ENCODE measurements at regions not wholly inside any gene's neighbourhood (a gene's known extent, or its start where the extent isn't known, plus 50 kb on each side); places are given as distances from the start of the nearest gene placed in this dataset.

DNA sequence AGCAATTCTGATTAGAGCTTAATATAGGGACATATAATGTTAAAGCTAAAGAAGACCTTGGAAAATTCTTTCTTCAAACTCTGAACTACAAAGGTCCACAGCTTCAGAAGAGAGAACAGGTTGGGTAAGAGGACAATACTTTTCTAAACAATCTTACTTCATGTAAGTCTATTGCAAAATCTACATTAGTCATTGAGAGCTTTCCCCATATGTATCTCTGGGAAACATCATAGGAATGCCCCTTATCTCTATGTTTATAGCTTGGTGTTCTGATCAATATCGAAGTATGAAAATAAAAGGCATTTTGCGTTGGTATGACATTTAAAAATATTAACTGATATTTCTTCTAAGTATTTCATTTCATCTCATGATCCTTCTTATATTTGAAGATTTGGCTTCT is 962.6 kb downstream of the AACS start:
- H2BK120ac ChIP-seq (ENCODE audit: low read depth, low read length, poor library complexity, severe bottlenecking) = no peak overlapping the region
- H3K4ac ChIP-seq (ENCODE audit: low read depth, low read length) = no peak overlapping the region
- H2AFZ ChIP-seq (ENCODE audit: low read length) = no peak overlapping the region
- no peaks in the 10 kb centered on the region for H3K9me3 ChIP-seq (ENCODE audit: control insufficient read depth, low read depth, low read length)
- no peaks in the 10 kb centered on the region for H3K79me1 ChIP-seq (ENCODE audit: insufficient read depth, low read depth, low read length, poor library complexity, severe bottlenecking)
- no peak overlapping the region for H4K5ac ChIP-seq (ENCODE audit: insufficient read length, low read depth, low read length)
- no peak overlapping the region for H3T11ph ChIP-seq (ENCODE audit: low read length)
- H4K20me1 ChIP-seq (ENCODE audit: control insufficient read depth, insufficient read depth, insufficient read length) = no peaks in the 10 kb centered on the region
- H3K14ac ChIP-seq (ENCODE audit: insufficient read depth, low read length) = no peak overlapping the region
- no peak overlapping the region for H3K4me2 ChIP-seq (ENCODE audit: insufficient read depth, insufficient read length, low read length)
- no peaks in the 10 kb centered on the region for H3K27me3 ChIP-seq (ENCODE audit: insufficient read depth, low read length)
- no peak overlapping the region for H3K9ac ChIP-seq (ENCODE audit: extremely low read depth, insufficient read length, low read length)
- H4K91ac ChIP-seq (ENCODE audit: insufficient read length, low read depth, low read length) = no peak overlapping the region
- no peak overlapping the region for H3K27ac ChIP-seq (ENCODE audit: insufficient read length, low read depth, low read length)
- no peak overlapping the region for H3K23ac ChIP-seq (ENCODE audit: insufficient read length, low read depth, low read length)
- H3K18ac ChIP-seq (ENCODE audit: insufficient read length, low read depth, low read length) = no peak overlapping the region
- H3K9me3 Mint-ChIP-seq = peaks cover 5 to 19% of the 10 kb centered on the region in 2 experiments; a peak in 4 of 5 replicates
- no peak overlapping the region for H3K27ac Mint-ChIP-seq
- no peak overlapping the region for H4K8ac ChIP-seq (replicated peaks; ENCODE audit: insufficient read length, low read depth, low read length)
- H2BK20ac ChIP-seq (ENCODE audit: low read depth, low read length, poor library complexity, severe bottlenecking) = no peak overlapping the region
- no peak overlapping the region for H2BK5ac ChIP-seq (ENCODE audit: insufficient read length, low read length)
- no peaks in the 10 kb centered on the region for H3K23me2 ChIP-seq (ENCODE audit: insufficient read length, low read depth, low read length, poor library complexity, severe bottlenecking)
- DNase-seq = no peak
- no peak overlapping the region for H3K56ac ChIP-seq (ENCODE audit: insufficient read length, low read depth, low read length)
- H3K4me1 ChIP-seq (ENCODE audit: insufficient read depth, low read length) = no peaks in the 10 kb centered on the region
- 0 out of 4 replicates have a peak, but pooled peaks cover 0 to 3% of the 10 kb centered on the region in 2 experiments for H3K4me1 Mint-ChIP-seq
- H3K79me2 ChIP-seq (ENCODE audit: insufficient read depth, low read length) = no peaks in the 10 kb centered on the region
- no peak overlapping the region for H2BK12ac ChIP-seq (ENCODE audit: insufficient read length, low read depth, low read length)
- no CpG with 5 or more reads among the region's 2 CpGs for WGBS (ENCODE audit: extremely low coverage, insufficient read length, low lambda C conversion rate)
- no peaks in the 10 kb centered on the region; a peak in 1 of 7 replicates for H3K36me3 Mint-ChIP-seq (ENCODE audit: insufficient read depth in 1 of 3, low read depth in 3 of 3)
- H3K27me3 Mint-ChIP-seq (ENCODE audit: low read depth) = peaks cover 3% of the 10 kb centered on the region
- H2BK15ac ChIP-seq (ENCODE audit: low read depth, low read length) = no peak overlapping the region
- H2AK5ac ChIP-seq (ENCODE audit: insufficient read length, low read length) = no peak overlapping the region
- H3K4me3 Mint-ChIP-seq = no peak overlapping the region
- TF ChIP-seq CTCF (conservative IDR thresholded peaks at IDR 0.05) = no peak

All from H9 (cell line).